ENCODE measurements at regions not wholly inside any gene's neighbourhood (a gene's known extent, or its start where the extent isn't known, plus 50 kb on each side); places are given as distances from the start of the nearest gene placed in this dataset.

GRCh38 chrX:22534643-22535042 lies 261.9 kb downstream of the CBLL2 start:
- Histone ChIP-seq H3K4me3 (ENCODE audit: low read length in 2 of 2) (no peak overlapping the region), H3K27me3 (ENCODE audit: insufficient read depth, low read length) (no peaks in the 10 kb centered on the region), H3K36me3 (ENCODE audit: insufficient read depth, low read length) (no peaks in the 10 kb centered on the region), H3K4me1 (ENCODE audit: insufficient read depth, low read length) (no peaks in the 10 kb centered on the region), H3K27ac (ENCODE audit: low read depth, low read length) (no peak overlapping the region), H3K9me3 (ENCODE audit: control insufficient read depth in 1 of 2, low read length in 2 of 2) (no peaks in the 10 kb centered on the region)
- intact Hi-C loops (cut with micrococcal nuclease): no loop called here
- H3K27ac Mint-ChIP-seq: no peak overlapping the region
- ChIA-PET POLR2A (ENCODE audit: partially characterized antibody) (no interaction called here), CTCF (ENCODE audit: partially characterized antibody) (no interaction called here)
- H3K27me3 Mint-ChIP-seq: no peaks in the 10 kb centered on the region
- no peak for DNase-seq
- no peak overlapping the region for H3K4me3 Mint-ChIP-seq
- no peaks in the 10 kb centered on the region for H3K36me3 Mint-ChIP-seq
- no peaks in the 10 kb centered on the region for H3K4me1 Mint-ChIP-seq
- peaks cover 0 to 8% (median 0%) of the 10 kb centered on the region in 8 donors for H3K9me3 Mint-ChIP-seq

- Mint-ChIP-seq H3K4me1 (no peaks in the 10 kb centered on the region), H3K27me3 (no peaks in the 10 kb centered on the region), H3K4me3 (no peak overlapping the region), H3K27ac (no peak overlapping the region), H3K9me3 (peaks cover 0 to 8% (median under 1%) of the 10 kb centered on the region in 8 donors), H3K36me3 (no peaks in the 10 kb centered on the region)
- intact Hi-C loops (cut with micrococcal nuclease): no loop called here
- CTCF ChIA-PET (ENCODE audit: partially characterized antibody): no interaction called here
- Histone ChIP-seq H3K4me3 (ENCODE audit: low read length in 2 of 2) (no peak overlapping the region), H3K9me3 (ENCODE audit: control insufficient read depth in 1 of 2, low read length in 2 of 2) (no peaks in the 10 kb centered on the region), H3K4me1 (ENCODE audit: insufficient read depth, low read length) (no peaks in the 10 kb centered on the region), H3K36me3 (ENCODE audit: insufficient read depth, low read length) (no peaks in the 10 kb centered on the region), H3K27ac (ENCODE audit: low read depth, low read length) (no peak overlapping the region), H3K27me3 (ENCODE audit: insufficient read depth, low read length) (no peaks in the 10 kb centered on the region)
- no peak for DNase-seq
- POLR2A ChIA-PET (ENCODE audit: partially characterized antibody): no interaction called here
Observed at GRCh38 chrX:22536746-22537304, 264.1 kb downstream of the CBLL2 start.

DNA sequence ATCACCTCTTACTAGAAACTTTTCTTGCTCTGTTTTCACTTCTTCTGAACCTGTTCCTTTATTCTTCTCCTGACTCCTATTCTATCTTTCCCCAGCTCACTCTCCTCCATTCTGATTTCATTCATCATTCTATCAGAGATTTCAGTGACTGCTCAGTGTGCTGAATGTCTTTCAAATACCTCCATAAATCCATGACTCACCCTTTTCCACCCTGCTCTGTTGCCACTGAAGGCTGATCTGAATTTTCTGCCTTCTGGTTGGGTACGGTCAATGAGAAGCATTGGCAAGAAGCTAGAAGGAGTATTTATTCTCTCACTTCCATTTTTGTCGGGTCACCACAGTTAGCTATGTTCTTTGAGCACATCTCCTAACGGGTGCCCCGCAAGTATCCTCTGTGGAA lies 265.9 kb downstream of the CBLL2 start:
- DNase-seq: no peak
- Histone ChIP-seq H3K36me3 (ENCODE audit: insufficient read depth, low read length) (no peaks in the 10 kb centered on the region), H3K27ac (ENCODE audit: low read depth, low read length) (no peak overlapping the region), H3K4me1 (ENCODE audit: insufficient read depth, low read length) (no peaks in the 10 kb centered on the region), H3K9me3 (ENCODE audit: control insufficient read depth in 1 of 2, low read length in 2 of 2) (no peaks in the 10 kb centered on the region), H3K4me3 (ENCODE audit: low read length in 2 of 2) (no peak overlapping the region), H3K27me3 (ENCODE audit: insufficient read depth, low read length) (no peaks in the 10 kb centered on the region)
- Mint-ChIP-seq H3K4me3 (no peak overlapping the region), H3K36me3 (no peaks in the 10 kb centered on the region), H3K27ac (no peak overlapping the region), H3K9me3 (peaks cover 0 to 8% (median 0%) of the 10 kb centered on the region in 8 donors), H3K4me1 (no peaks in the 10 kb centered on the region), H3K27me3 (no peaks in the 10 kb centered on the region)
- ChIA-PET CTCF (ENCODE audit: partially characterized antibody) (no interaction called here), POLR2A (ENCODE audit: partially characterized antibody) (no interaction called here)
- intact Hi-C loops (cut with micrococcal nuclease): no loop called here

- H3K27ac ChIP-seq (ENCODE audit: low read depth, low read length): no peak overlapping the region
- Mint-ChIP-seq H3K27me3 (no peaks in the 10 kb centered on the region), H3K4me1 (no peaks in the 10 kb centered on the region), H3K27ac (no peak overlapping the region), H3K36me3 (no peaks in the 10 kb centered on the region), H3K9me3 (peaks cover 0 to 8% (median 0%) of the 10 kb centered on the region in 8 donors), H3K4me3 (no peak overlapping the region)
- no peaks in the 10 kb centered on the region for H3K36me3 ChIP-seq (ENCODE audit: insufficient read depth, low read length)
- intact Hi-C loops (cut with micrococcal nuclease): no loop called here
- ChIA-PET POLR2A (ENCODE audit: partially characterized antibody) (no interaction called here), CTCF (ENCODE audit: partially characterized antibody) (no interaction called here)
- H3K4me3 ChIP-seq (ENCODE audit: low read length in 2 of 2): no peak overlapping the region
- no peaks in the 10 kb centered on the region for H3K27me3 ChIP-seq (ENCODE audit: insufficient read depth, low read length)
- H3K4me1 ChIP-seq (ENCODE audit: insufficient read depth, low read length): no peaks in the 10 kb centered on the region
- H3K9me3 ChIP-seq (ENCODE audit: control insufficient read depth in 1 of 2, low read length in 2 of 2): no peaks in the 10 kb centered on the region
- no peak for DNase-seq
Observed at GRCh38 chrX:22541926-22542325, 269.2 kb downstream of the CBLL2 start.

- no peaks in the 10 kb centered on the region for H3K36me3 Mint-ChIP-seq
- POLR2A ChIA-PET (ENCODE audit: partially characterized antibody): no interaction called here
- CTCF ChIA-PET (ENCODE audit: partially characterized antibody): no interaction called here
- Histone ChIP-seq H3K4me3 (ENCODE audit: low read length in 2 of 2) (no peak overlapping the region), H3K27ac (ENCODE audit: low read depth, low read length) (no peak overlapping the region), H3K4me1 (ENCODE audit: insufficient read depth, low read length) (no peaks in the 10 kb centered on the region), H3K27me3 (ENCODE audit: insufficient read depth, low read length) (no peaks in the 10 kb centered on the region), H3K9me3 (ENCODE audit: control insufficient read depth in 1 of 2, low read length in 2 of 2) (no peaks in the 10 kb centered on the region), H3K36me3 (ENCODE audit: insufficient read depth, low read length) (no peaks in the 10 kb centered on the region)
- intact Hi-C loops (cut with micrococcal nuclease): no loop called here
- H3K4me1 Mint-ChIP-seq: no peaks in the 10 kb centered on the region
- H3K4me3 Mint-ChIP-seq: no peak overlapping the region
- peaks cover 0 to 8% (median 0%) of the 10 kb centered on the region in 8 donors for H3K9me3 Mint-ChIP-seq
- H3K27ac Mint-ChIP-seq: no peak overlapping the region
- no peak for DNase-seq
- H3K27me3 Mint-ChIP-seq: no peaks in the 10 kb centered on the region
Observed at GRCh38 chrX:22542641-22543040, 269.9 kb downstream of the CBLL2 start.

GRCh38 chrX:22559506-22559905 lies 286.8 kb downstream of the CBLL2 start:
- H3K36me3 Mint-ChIP-seq: no peaks in the 10 kb centered on the region
- H3K9me3 Mint-ChIP-seq: no peaks in the 10 kb centered on the region
- H3K27ac Mint-ChIP-seq: no peak overlapping the region

DNA sequence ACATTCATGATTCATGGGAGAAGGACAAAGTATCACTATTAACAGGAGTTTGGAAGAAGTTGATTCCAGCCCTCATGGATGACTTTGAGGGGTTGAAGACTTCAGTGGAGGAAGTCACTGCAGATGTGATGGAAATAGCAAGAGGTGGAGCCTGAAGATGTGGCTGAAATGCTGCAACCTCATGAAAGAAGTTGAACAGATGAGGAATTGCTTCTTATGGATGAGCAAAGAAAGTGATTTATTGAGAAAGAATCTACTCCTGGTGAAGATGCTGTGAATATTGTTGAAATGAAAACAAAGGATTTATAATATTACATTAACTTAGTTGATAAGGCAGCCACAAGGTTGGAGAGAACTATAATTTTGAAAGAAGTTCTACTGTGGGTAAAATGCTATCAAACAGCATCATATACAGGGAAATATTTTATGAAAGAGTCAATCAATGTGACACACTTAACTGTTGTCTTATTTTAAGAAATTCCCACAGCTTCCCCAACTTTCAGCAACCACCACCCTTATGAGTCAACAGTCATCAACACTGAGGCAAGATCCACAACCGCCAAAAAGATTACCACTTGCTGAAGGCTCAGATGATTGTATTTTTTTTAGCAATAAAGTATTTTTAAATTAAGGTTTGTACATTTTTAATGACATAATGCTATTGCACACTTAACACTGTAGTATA lies 302.6 kb downstream of the CBLL2 start:
- H3K27me3 Mint-ChIP-seq: no peaks in the 10 kb centered on the region
- H3K36me3 Mint-ChIP-seq: no peaks in the 10 kb centered on the region
- Histone ChIP-seq H3K27ac (ENCODE audit: low read depth, low read length) (no peak overlapping the region), H3K4me3 (ENCODE audit: low read length in 2 of 2) (no peak overlapping the region), H3K9me3 (ENCODE audit: control insufficient read depth in 1 of 2, low read length in 2 of 2) (no peaks in the 10 kb centered on the region), H3K4me1 (ENCODE audit: insufficient read depth, low read length) (no peaks in the 10 kb centered on the region), H3K27me3 (ENCODE audit: insufficient read depth, low read length) (no peaks in the 10 kb centered on the region), H3K36me3 (ENCODE audit: insufficient read depth, low read length) (no peaks in the 10 kb centered on the region)
- H3K27ac Mint-ChIP-seq: no peak overlapping the region
- CTCF ChIA-PET (ENCODE audit: partially characterized antibody): no interaction called here
- peaks cover 0 to 5% (median under 1%) of the 10 kb centered on the region in 8 donors for H3K9me3 Mint-ChIP-seq
- no peaks in the 10 kb centered on the region for H3K4me1 Mint-ChIP-seq
- no peak for DNase-seq
- POLR2A ChIA-PET (ENCODE audit: partially characterized antibody): no interaction called here
- intact Hi-C loops (cut with micrococcal nuclease): no loop called here
- no peak overlapping the region for H3K4me3 Mint-ChIP-seq

More at GRCh38 chrX:22559506-22559905, 286.8 kb downstream of the CBLL2 start:
- Histone ChIP-seq H3K36me3 (ENCODE audit: insufficient read depth, low read length) (no peaks in the 10 kb centered on the region), H3K27me3 (ENCODE audit: insufficient read depth, low read length) (no peaks in the 10 kb centered on the region), H3K4me1 (ENCODE audit: insufficient read depth, low read length) (no peaks in the 10 kb centered on the region), H3K27ac (ENCODE audit: low read depth, low read length) (no peak overlapping the region), H3K9me3 (ENCODE audit: control insufficient read depth in 1 of 2, low read length in 2 of 2) (no peaks in the 10 kb centered on the region), H3K4me3 (ENCODE audit: low read length in 2 of 2) (no peak overlapping the region)
- no peak overlapping the region for H3K4me3 Mint-ChIP-seq
- CTCF ChIA-PET (ENCODE audit: partially characterized antibody): no interaction called here
- POLR2A ChIA-PET (ENCODE audit: partially characterized antibody): no interaction called here
- no peaks in the 10 kb centered on the region for H3K27me3 Mint-ChIP-seq
- H3K4me1 Mint-ChIP-seq: no peaks in the 10 kb centered on the region
- no peak for DNase-seq
- intact Hi-C loops (cut with micrococcal nuclease): no loop called here

Data from CD4-positive, alpha-beta memory T cell (primary cell).